HG02973 (cell line): ENCODE measurements at regions not wholly inside any gene's neighbourhood (a gene's known extent, or its start where the extent isn't known, plus 50 kb on each side); places are given as distances from the start of the nearest gene placed in this dataset.
A peak's percentile ranks its signal among the peaks of the same experiment; 100 is the strongest.
"Not testable (repeated sequence)": the region's sequence is repeated elsewhere in the genome, so short reads cannot be mapped to it uniquely, and the experiment has no call there.

Experiments
- ATAC-seq: cut with Tn5 transposase; IDR thresholded peaks from one replicate; pipeline ENCODE4 v1.9.1; 2021; ENCODE audit warnings: moderate library complexity; ENCODE audit not compliant: unreplicated experiment

GRCh38 chr1:234782105-234782751 is 172.2 kb upstream of the IRF2BP2 start:
- ATAC-seq = no peak

DNA sequence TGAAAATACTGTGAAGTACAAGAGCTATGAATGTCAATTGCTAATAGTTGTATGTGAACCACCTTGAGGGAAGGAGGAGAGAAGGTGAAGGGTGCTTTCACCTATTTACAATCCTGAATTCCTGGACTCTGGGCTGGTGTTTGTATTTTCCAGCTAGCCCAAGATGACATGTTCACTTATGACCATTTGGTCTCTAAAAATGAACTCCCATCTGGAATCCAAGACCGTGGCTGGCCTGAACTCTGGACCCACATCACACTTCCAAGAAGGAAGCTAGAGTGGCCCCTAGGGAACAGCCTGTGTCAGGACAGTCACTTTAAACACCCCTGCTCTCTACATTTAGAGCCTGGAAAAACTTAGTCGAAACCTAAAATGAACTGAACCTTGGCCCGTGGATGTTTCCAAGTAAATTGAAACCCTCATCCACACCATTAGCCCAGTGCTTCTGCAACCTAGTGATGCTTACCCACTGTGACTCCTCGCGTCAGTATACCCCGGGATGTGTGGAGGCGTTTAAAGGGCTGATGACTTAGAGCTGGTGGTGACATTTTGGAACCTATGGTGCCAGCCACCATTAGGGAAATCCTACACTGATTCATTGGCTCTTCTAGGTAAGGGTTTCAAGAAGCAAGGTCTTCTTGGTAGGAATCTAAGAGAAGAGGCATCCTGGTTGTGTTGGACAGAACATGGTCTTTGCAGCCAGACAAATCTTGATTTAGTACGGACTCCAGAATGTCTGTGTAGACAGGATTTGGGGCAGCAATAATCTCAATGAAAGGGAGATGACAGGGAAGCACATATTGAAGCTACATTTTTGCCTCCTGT is 171.5 kb upstream of the IRF2BP2 start:
- no peak for ATAC-seq

DNA sequence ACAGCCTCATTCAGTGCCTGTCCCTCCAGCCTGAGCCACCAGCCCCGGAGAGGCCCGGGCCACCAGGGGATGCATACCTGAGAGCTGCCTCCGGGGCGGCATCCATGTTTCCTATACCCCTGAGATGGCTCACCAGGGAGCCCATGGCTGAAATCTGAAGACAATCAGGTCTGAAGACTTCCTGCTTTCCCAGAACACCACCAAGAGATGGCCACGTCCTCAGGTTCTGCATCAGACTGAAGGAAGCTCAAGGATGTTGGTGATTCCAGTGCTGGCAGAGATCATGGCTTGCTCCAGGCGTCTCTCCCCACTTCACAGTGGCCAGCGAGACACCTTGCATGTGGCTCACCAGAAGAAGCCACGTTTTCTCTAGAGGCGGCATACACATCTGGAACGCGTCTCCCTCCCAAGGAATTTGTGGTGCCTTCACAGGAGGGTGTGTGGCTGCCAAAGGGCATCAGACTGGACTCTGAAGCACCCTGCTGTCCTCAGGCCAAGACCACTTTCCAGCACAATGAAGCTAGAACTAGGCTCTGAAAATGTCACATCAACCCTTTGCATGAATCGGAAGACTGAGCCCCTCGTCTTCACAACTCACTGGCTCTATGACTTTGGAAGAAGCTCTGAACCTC is 170.7 kb upstream of the IRF2BP2 start:
- ATAC-seq = no peak

DNA sequence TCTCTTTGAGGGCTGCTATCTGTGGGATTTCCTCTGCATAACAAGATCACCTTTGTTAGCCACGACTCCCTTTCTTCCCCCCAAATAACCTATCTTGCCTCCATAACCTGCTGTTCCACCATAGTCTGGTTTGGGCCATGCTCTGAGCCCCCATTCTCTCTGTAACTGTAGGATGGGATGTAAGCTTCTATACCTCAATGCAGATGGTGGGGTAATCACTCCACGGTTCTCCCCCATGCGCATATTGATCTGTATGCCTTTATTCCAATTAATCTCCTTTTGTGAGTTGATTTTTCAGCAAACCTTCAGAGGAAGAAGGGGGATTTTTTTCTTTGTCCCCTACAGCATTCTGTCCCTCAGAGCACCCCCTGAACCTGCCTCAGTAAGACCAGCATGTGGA is 170.1 kb upstream of the IRF2BP2 start:
- no peak for ATAC-seq

DNA sequence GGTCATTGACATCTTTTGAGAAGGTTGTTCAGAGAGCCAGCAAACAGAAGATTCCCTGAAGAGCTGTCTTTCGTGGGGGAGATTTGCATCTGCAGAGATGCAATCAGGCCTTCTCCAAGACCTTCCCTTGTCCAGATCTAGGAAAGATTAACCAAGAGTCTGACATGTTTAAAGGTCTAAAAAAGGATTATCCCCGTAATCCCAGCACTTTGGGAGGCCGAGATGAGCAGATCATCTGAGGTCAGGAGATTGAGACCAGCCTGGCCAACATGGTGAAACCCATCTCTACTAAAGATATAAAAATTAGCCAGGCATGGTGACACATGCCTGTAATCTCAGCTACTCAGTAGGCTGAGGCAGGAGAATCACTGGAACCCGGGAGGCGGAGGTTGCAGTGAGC is 169.6 kb upstream of the IRF2BP2 start:
- ATAC-seq = not testable (repeated sequence)

- ATAC-seq = no peak
Observed at GRCh38 chr1:234779160-234779538, 169.2 kb upstream of the IRF2BP2 start.

- ATAC-seq = no peak
Observed at GRCh38 chr1:234778221-234779159, 168.5 kb upstream of the IRF2BP2 start.

GRCh38 chr1:234777856-234778220 is 167.9 kb upstream of the IRF2BP2 start:
- ATAC-seq = no peak

GRCh38 chr1:234776876-234777855 is 167.2 kb upstream of the IRF2BP2 start:
- no peak for ATAC-seq

DNA sequence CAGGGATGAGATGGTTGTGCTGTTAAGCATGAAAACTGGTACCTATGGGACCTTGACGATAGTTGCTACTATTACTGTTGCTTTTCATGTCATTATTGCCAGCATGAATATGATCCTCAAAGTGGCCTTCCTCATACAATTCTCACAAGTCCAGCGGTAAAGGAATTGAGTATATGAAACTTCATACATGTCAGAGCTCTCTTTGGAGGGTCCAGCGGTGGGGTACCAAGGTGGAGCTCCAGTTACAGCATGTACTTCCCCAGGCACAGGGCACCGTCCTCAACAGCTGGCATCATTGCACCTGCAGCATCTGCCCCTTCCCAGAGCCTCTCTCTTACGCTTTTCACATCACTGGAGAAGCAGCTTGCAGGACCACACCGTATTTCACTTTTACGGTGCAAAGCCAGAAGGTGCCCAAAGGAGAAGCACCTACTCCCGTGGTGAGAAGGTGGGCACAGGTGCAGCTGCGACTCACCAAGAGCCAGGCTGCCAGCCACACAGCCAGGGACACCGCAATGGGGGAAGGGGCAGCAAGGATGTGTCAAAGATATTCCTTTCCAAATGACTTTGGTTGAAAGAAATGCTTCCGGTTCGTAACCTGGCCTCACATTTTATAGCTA is 166.4 kb upstream of the IRF2BP2 start:
- no peak for ATAC-seq

GRCh38 chr1:234775477-234776246 is 165.7 kb upstream of the IRF2BP2 start:
- ATAC-seq = no peak

DNA sequence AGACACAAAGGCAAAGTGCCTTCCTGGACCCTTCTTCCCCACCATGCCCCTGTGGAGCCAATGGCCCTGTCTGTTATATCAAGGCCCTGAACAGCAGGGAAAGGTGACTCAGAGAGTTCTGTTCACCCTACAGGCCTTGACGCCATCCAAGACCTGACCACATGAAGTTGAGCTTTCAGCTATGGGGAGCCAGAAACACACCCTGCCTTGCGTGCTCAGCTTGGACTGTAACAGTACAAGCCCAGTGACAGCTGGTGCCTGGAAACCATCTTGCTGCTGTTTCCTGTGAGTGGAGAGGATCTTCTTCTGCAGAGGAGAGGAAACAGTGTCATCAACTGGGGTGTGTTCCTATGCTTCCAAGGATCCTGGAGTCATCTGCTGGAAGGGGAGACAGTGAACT is 165.0 kb upstream of the IRF2BP2 start:
- ATAC-seq = no peak

GRCh38 chr1:234773936-234774677 is 164.1 kb upstream of the IRF2BP2 start:
- no peak for ATAC-seq

DNA sequence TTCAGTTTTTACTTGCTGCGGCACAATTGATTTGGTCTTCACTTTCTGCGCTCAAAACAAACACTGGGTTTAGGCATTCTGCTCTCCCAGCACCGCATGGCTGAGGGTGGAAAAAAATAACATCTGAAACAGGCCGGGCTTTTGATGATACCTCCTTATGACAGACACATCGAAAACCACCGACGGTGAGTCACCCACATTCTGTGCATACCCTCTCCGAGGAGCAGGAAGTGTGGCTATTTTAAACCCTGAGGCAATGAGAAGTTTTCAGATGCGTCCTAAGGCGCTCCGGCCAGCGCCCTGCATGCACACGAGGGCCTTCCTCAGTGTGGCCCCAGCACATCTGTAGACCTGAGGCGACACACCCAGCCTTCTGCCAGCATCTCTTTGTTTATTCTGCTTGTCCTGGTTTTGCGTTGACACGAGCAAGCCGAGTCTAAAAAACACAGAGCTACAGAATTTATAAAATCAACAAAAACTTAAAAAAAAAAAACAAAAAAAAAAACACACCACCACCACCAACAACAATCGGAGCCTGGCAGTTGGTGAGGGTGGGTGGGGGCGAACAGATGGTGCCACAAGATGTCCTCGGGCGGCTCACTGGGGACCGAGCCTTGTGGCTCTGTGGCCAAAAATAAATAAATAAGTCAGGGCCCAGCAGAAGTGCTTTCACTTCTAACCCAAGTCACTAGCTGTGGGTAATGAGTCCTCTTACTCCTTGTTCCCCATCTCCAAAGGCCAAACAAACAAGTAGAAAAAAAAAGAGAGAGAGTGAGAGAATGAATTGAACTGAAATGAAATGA is 162.6 kb upstream of the IRF2BP2 start:
- ATAC-seq = peak; percentile 86

DNA sequence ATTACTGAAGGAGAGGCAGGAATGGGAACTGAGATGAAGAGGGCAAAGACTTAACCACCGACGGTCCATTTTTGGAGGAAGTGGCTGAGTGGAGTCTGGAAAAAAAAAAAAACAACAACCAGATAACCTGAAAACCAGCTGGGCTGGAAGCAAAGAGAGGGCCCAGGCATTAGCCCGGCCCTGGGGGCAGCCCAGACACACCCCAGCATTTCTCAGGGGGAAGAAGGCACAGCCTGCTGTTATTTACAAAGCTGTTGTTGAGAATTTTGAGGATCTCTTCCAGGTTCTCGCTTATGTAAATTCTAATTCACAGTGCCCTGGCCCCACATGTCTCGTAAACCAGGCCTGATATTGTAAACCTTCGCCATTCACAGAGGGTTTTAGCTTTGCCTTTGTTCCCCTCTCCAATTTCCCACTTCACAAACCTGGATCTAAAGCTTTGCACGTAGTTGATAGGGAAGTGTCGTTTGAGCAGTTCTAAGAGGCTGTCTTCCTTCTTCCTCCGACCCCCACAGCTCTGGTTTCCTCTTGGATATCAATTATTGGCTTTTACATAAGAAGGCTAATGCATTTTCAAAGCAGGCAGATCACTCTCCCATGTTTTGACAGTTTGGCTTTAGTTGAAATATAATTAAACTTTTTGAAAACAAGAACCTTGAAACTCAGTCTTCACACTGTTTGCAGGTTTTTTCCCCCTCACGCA is 161.8 kb upstream of the IRF2BP2 start:
- ATAC-seq = no peak

GRCh38 chr1:234770924-234771540 is 161.1 kb upstream of the IRF2BP2 start:
- ATAC-seq = no peak
